ENCODE measurements at regions not wholly inside any gene's neighbourhood (a gene's known extent, or its start where the extent isn't known, plus 50 kb on each side); places are given as distances from the start of the nearest gene placed in this dataset.

GRCh38 chr10:84047258-84048010, 91.9 kb upstream of the GHITM start:
- no peak for DNase-seq (ENCODE audit: low read depth in 2 of 2)

DNA sequence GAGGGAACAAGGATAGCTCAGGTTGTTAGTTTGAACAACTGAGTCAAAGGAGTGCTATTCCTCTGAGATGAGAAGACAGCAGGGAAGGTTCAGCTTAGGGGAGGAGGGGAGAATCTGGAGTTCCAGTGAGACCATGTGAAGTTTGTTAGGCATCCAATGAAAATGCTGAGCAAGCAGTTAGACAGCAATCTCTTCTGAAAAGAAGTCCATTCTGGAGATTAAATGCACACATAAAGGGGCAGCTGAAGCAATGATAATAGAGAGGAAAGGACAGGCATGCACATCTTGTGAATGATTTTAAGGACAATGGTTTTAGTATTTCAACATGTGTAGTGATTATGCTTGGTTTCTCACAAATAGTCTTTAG, 89.7 kb upstream of the GHITM start:
- no peak for DNase-seq (ENCODE audit: low read depth in 2 of 2)

GRCh38 chr10:84053626-84054025, 85.7 kb upstream of the GHITM start:
- no peak for DNase-seq (ENCODE audit: low read depth in 2 of 2)

DNA sequence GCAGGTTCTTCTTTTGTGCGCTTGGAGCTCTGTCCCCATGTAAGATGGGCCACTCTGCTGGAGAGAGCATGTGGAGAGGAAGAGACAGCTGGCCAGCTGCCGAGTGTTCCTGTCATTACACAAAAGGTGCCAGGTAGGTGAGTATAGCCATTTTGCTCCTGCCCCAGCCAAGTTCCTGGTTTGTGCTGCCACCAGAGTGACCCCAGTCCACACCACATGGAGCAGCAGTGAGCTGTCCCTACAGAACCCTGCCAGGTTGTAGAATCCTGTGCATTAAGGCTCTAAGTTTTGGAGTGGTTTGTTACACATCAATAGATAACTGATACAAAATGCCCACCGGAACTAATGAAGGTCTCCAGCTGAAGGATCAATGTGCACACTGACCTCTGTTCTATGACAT, 84.6 kb upstream of the GHITM start:
- DNase-seq (ENCODE audit: low read depth in 2 of 2) = no peak

DNA sequence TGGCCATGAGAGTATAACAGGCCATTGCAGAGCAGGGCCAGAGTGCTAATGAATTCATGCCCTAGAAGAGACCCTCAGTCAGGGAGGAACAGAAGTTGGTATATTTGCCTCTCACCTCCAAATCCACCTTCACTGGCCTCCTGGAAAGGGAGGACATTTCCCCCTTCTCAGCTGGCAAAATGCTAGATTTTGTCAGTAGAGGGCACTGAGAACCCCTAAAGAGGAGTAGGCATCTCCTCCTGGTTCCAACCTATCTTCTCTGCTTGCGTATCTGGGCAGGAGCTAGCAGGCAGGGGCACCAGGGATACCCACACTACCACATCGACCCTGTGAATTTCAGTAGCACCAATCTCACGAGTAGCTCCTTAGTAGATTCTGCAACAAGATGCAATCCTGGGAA, 79.8 kb upstream of the GHITM start:
- DNase-seq (ENCODE audit: low read depth in 2 of 2) = no peak

DNA sequence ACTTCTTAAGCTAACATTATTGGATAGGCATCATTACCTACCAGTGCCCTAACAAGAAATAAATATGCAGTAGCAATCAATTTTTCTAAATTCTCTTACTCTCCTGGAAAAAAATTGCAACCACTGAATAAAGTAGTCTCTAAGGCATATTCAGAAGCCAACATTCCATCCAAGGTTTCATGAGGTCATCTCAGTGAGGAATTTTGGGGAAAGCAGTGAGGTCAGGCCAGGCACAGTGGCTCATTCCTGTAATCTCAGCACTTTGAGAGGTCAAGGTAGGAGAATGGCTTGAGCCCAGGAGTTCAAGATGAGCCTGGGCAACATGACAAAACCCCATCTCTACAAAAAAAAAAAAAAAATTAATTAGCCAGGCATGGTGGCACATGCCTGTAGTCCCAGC, 75.9 kb upstream of the GHITM start:
- no peak for DNase-seq (ENCODE audit: low read depth in 2 of 2)

- no peak for DNase-seq (ENCODE audit: low read depth in 2 of 2)
Measured at GRCh38 chr10:84065804-84066601, 73.3 kb upstream of the GHITM start.

DNA sequence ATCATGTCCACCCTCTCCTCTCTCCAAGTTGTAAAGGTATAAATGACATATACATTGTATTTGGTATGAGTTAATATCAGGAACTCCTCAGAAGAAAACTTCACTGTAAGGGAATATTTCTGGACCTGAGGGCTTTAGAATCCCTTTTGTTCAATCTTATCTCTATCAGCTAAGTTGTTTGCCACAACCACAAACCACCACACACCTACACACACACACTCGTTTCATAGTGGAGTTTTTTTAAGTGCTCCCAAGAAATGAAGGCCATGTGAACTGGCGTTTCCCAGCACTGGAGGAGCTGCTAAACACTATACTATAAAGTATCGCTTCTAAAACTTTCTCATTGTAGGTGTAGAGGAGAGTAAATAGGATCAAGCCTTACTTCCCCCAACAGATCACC, 64.8 kb upstream of the GHITM start:
- DNase-seq (ENCODE audit: low read depth in 2 of 2) = no peak

DNA sequence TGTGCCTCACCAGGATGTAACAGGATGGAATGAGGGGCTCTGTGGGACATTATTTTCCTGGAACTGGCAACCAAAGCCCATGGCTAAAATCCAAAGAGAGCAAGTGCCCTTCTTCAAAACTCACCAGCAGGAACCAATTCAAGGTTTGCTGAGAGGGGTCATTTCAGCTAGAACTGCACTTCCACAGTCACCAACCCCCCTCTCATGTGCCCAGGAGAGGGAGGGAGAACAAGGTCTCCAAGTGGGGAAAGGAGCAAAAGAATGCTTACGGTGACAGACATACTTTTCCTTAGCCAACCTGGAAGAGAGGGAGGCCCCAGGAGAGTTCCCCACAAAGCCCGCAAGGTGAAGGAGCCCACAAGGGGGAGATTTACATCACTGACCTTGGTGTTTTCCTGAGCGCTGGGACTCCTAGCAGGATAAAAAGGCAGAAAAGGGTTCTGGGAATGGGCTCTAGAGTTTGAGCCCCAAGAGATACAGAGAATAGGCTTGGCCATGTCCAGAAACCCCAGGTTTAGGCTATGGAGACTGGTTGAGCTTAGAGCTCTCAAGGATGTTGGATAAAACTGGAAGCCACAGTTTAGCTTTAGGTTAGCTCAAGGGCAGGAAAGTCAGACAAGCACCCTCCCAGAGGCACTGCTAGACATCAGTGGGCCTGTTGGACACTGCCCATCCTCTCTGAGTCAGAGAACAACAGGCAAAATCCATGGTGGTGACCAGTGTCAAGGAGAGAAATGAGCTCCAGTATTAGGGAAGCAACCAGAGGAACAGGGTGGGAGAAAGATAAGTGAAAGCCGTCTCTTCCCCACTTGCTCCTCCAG, 63.9 kb upstream of the GHITM start:
- no peak for DNase-seq (ENCODE audit: low read depth in 2 of 2)

DNA sequence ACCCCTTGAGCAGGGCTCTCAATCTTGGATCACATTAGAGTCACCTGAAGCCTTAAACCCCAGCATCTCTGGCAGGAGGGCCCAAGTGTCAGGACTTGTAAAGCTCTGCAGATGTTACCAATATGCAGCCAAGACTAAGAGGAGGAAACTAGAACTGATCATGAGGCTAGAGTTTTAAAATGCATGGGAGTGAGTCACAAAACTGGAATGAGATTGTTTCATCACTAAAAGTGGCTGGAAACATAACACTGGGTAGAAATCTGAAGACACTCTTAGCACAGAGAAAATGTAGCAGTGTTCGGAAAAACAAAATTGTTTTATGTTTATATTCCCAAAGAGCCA, 63.3 kb upstream of the GHITM start:
- no peak for DNase-seq (ENCODE audit: low read depth in 2 of 2)

GRCh38 chr10:84076540-84077195, 62.6 kb upstream of the GHITM start:
- DNase-seq (ENCODE audit: low read depth in 2 of 2) = no peak

DNA sequence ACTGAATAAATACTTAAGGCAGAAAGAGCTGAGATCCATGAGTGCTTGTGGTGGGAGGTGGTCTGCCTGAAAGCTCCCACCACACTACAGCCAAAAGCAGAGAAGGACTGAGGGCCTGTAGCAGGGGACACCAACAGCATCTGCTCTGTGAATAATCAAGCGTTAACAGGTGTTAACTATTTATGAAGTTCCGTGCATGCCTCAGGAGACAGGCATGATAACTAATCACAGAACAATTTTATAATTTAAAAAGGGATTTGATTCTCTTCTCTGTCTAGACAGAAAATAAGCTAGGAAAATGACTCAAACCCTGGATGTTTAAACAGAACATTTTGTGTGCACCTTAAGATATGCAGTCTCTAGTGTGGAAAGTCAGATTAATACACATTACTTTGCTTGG, 61.5 kb upstream of the GHITM start:
- no peak for DNase-seq (ENCODE audit: low read depth in 2 of 2)

GRCh38 chr10:84078771-84079170, 60.5 kb upstream of the GHITM start:
- DNase-seq (ENCODE audit: low read depth in 2 of 2) = no peak

GRCh38 chr10:84084342-84084741, 55.0 kb upstream of the GHITM start:
- no peak for DNase-seq (ENCODE audit: low read depth in 2 of 2)

GRCh38 chr10:84087202-84087601, 52.1 kb upstream of the GHITM start:
- no peak for DNase-seq (ENCODE audit: low read depth in 2 of 2)

DNA sequence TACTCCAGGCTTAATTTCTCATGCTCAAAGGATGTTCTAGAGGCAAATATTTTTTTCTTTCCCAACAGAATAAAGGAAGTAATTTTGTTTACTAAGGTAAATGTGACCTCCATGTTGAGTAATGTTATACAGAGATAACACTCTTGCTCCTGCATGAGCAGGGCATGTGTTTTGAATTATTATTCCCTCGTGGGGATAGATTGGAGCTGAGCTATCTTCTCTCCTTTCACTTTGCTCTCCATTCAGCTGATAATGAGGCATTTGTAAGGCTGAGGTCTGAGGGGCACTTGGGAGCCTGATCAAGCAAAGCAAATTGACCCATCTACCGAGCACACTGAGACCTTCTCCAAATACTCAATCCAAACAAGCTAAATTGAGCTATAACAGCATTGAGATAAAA, 50.7 kb upstream of the GHITM start:
- no peak for DNase-seq (ENCODE audit: low read depth in 2 of 2)

DNA sequence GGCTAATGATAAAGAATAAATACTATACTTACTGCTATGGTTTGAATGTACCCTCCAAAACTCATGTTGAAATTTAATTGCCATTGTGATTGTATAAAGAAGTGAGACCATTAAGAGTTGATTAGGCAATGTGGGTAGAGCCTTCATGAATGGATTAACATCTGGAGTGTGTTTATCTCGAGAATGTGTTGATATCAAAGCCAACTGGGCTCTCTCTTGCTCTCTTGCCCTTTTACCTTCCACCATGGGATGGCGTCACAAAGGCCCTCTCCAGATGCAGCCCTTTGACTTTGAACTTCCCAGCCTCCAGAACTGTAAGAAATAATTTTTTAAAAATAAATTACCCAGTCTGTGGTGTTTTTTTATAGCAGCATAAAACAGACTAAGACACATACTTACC, 50.1 kb upstream of the GHITM start:
- DNase-seq (ENCODE audit: low read depth in 2 of 2) = no peak
